ENCODE measurements at regions not wholly inside any gene's neighbourhood (a gene's known extent, or its start where the extent isn't known, plus 50 kb on each side); places are given as distances from the start of the nearest gene placed in this dataset.

DNA sequence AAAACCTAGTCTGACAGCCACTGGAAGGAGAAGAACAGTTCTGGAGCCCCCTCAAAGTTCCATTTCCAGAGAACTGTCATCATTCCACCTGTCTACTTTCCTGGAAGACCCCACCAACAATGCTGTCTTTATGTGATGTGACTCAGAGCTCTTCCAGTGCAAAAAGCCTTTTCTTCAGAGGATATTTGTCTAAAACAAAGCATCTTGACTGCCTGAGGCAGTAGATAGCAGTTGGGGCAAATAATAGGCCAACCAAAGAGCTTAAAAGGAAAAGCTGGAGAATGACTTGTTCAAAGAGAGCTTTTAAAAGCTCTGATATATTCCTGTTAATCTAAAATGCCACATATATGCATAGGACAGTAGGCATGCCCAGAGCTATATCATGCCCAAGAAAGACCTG lies 62.6 kb downstream of the MIS18A start:
- Histone ChIP-seq H3K4me1 (no peaks in the 10 kb centered on the region), H3K27ac (no peak overlapping the region), H3K27me3 (no peaks in the 10 kb centered on the region), H3K4me3 (no peak overlapping the region), H3K36me3 (replicated peaks in 1 of 2; ENCODE audit: insufficient read depth in 1 of 2, low read depth in 2 of 2) (no peaks in the 10 kb centered on the region), H3K9me3 (no peaks in the 10 kb centered on the region)
- intact Hi-C loops (cut with DNase I), result no loop called here
- ATAC-seq (no peak), DNase-seq (no peak)
- no peak for TF ChIP-seq POLR2A (IDR thresholded peaks at IDR 0.05)
- TF ChIP-seq, protein P1, sequence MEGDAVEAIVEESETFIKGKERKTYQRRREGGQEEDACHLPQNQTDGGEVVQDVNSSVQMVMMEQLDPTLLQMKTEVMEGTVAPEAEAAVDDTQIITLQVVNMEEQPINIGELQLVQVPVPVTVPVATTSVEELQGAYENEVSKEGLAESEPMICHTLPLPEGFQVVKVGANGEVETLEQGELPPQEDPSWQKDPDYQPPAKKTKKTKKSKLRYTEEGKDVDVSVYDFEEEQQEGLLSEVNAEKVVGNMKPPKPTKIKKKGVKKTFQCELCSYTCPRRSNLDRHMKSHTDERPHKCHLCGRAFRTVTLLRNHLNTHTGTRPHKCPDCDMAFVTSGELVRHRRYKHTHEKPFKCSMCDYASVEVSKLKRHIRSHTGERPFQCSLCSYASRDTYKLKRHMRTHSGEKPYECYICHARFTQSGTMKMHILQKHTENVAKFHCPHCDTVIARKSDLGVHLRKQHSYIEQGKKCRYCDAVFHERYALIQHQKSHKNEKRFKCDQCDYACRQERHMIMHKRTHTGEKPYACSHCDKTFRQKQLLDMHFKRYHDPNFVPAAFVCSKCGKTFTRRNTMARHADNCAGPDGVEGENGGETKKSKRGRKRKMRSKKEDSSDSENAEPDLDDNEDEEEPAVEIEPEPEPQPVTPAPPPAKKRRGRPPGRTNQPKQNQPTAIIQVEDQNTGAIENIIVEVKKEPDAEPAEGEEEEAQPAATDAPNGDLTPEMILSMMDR (IDR thresholded peaks at IDR 0.05), result no peak

- intact Hi-C loops (cut with DNase I), result no loop called here
Measured at GRCh38 chr21:32215306-32215685, 63.6 kb downstream of the MIS18A start.

DNA sequence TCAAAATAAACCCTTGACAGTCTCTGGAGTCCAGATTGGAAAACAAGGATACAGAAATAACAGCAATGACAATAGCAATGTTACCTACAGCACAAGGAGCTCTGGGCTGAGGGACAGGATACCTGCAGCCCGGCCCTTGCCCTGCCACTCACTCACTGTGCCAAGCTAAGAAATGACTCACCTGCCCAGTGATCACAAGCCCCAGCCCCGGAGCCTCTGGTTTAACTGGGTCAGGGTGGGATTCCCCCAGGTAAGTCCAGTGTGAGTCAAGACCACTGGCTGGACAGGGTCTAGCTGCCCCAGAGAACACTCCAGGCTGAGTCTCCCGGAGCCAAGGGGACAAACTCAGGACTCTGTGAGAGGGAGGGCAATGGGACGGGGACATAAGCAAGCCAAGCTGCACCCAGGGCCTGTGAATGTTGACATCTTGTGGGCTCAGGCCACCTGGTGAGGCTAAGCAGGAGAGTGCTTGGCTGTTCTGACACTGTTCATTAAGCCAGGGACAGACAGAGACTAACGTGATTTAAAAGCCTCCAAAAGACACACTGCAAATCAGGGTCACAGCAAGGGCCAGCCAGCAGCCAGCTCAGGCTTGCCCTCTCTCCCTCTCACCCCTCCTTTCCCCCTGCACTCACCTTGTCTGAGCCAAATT lies 64.1 kb downstream of the MIS18A start:
- Histone ChIP-seq H3K27ac (no peak overlapping the region), H3K27me3 (no peaks in the 10 kb centered on the region), H3K9me3 (no peaks in the 10 kb centered on the region), H3K36me3 (replicated peaks in 1 of 2; ENCODE audit: insufficient read depth in 1 of 2, low read depth in 2 of 2) (no peaks in the 10 kb centered on the region), H3K4me3 (no peak overlapping the region), H3K4me1 (no peaks in the 10 kb centered on the region)
- DNase-seq, result peak in 1 of 4 donors; percentile 60
- 56 to 65% methylated on average over 2 to 5 of the region's 5 CpGs for WGBS, 2 donors
- no peak for ATAC-seq
- TF ChIP-seq, protein P1 (IDR thresholded peaks at IDR 0.05), result no peak
- TF ChIP-seq POLR2A (IDR thresholded peaks at IDR 0.05), result no peak
- intact Hi-C loops (cut with DNase I), result no loop called here

More at GRCh38 chr21:32215306-32215685, 63.6 kb downstream of the MIS18A start:
- TF ChIP-seq POLR2A (IDR thresholded peaks at IDR 0.05), result no peak
- TF ChIP-seq, protein P1 (IDR thresholded peaks at IDR 0.05), result no peak
- H3K27ac ChIP-seq, result no peak overlapping the region
- no peaks in the 10 kb centered on the region for H3K9me3 ChIP-seq
- no peaks in the 10 kb centered on the region for H3K4me1 ChIP-seq
- no peak for DNase-seq
- H3K36me3 ChIP-seq (replicated peaks in 1 of 2; ENCODE audit: insufficient read depth in 1 of 2, low read depth in 2 of 2), result no peaks in the 10 kb centered on the region
- 49 to 65% methylated on average over 5 of the region's 5 CpGs for WGBS, 2 donors
- H3K4me3 ChIP-seq, result no peak overlapping the region
- ATAC-seq, result no peak
- no peaks in the 10 kb centered on the region for H3K27me3 ChIP-seq

- DNase-seq (no peak), ATAC-seq (no peak)
- H3K4me3 ChIP-seq, result no peak overlapping the region
- intact Hi-C loops (cut with DNase I), result no loop called here
- TF ChIP-seq, protein P1 (IDR thresholded peaks at IDR 0.05), result no peak
- TF ChIP-seq POLR2A (IDR thresholded peaks at IDR 0.05), result no peak
- WGBS, 2 donors, result 44 to 70% methylated on average over 4 of the region's 4 CpGs
- H3K9me3 ChIP-seq, result no peaks in the 10 kb centered on the region
- H3K27me3 ChIP-seq, result no peaks in the 10 kb centered on the region
- no peaks in the 10 kb centered on the region for H3K36me3 ChIP-seq (replicated peaks in 1 of 2; ENCODE audit: insufficient read depth in 1 of 2, low read depth in 2 of 2)
- H3K27ac ChIP-seq, result no peak overlapping the region
- H3K4me1 ChIP-seq, result no peaks in the 10 kb centered on the region
Measured at GRCh38 chr21:32212116-32212515, 66.7 kb downstream of the MIS18A start.

DNA sequence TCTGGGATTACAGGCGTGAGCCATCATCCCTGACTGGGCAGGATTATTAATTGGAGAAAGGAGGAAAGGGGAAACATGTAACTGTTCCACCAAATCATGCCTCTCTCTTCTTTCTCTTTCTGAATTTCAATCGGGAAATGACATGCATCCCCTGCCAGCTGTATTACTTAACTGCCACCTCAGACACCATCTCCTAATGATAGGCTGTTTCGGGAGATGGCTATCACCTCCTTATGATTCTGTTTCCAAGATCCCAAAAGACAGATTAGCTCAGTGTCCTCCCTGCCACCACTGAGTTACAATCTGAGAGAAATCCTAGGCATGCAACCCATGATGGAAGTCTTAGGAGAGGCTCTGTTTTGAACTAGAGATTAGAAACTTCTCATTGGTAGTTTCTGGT lies 67.5 kb downstream of the MIS18A start:
- WGBS, 2 donors, result 61 to 72% methylated on average over 3 of the region's 3 CpGs
- H3K27me3 ChIP-seq, result no peaks in the 10 kb centered on the region
- no peaks in the 10 kb centered on the region for H3K9me3 ChIP-seq
- TF ChIP-seq POLR2A (IDR thresholded peaks at IDR 0.05), result no peak
- TF ChIP-seq, protein P1 (IDR thresholded peaks at IDR 0.05), result no peak
- ATAC-seq (no peak), DNase-seq (no peak)
- intact Hi-C loops (cut with DNase I), result no loop called here
- H3K4me3 ChIP-seq, result no peak overlapping the region
- H3K36me3 ChIP-seq (replicated peaks in 1 of 2; ENCODE audit: insufficient read depth in 1 of 2, low read depth in 2 of 2), result no peaks in the 10 kb centered on the region
- H3K27ac ChIP-seq, result no peak overlapping the region
- H3K4me1 ChIP-seq, result no peaks in the 10 kb centered on the region
